Panc1 (cell line): ENCODE measurements at regions not wholly inside any gene's neighbourhood (a gene's known extent, or its start where the extent isn't known, plus 50 kb on each side); places are given as distances from the start of the nearest gene placed in this dataset.

ENCODE experiments used
- CTCF ChIP-seq: fragments of 450-650 bp; IDR thresholded peaks from 2 replicates; pipeline ENCODE4 v1.5.1; 2017; ENCODE audit warnings: mild to moderate bottlenecking
- POLR2AphosphoS5 ChIP-seq: IDR thresholded peaks from 2 replicates; pipeline ENCODE4 v1.6.1; 2012; ENCODE audit warnings: mild to moderate bottlenecking, low read depth, low read length, moderate library complexity
- REST ChIP-seq, 2 experiments: IDR thresholded peaks; 2 replicates each; pipeline ENCODE4 v1.6.1; 2011 to 2012; ENCODE audit warnings: low read depth in 2 of 2, control low read depth in 1 of 2, low read length in 1 of 2, mild to moderate bottlenecking in 1 of 2, moderate library complexity in 1 of 2; ENCODE audit not compliant: insufficient read depth in 1 of 2
- SIN3A ChIP-seq: IDR thresholded peaks from 2 replicates; pipeline ENCODE4 v1.6.1; 2012; ENCODE audit warnings: low read depth, mild to moderate bottlenecking, low read length, moderate library complexity, borderline replicate concordance; ENCODE audit not compliant: insufficient read depth
- TCF7L2 ChIP-seq: IDR thresholded peaks from 2 replicates; pipeline ENCODE4 v1.6.1; 2011; ENCODE audit warnings: mild to moderate bottlenecking, low read depth, low read length, inconsistent platforms

- no peak for TF ChIP-seq REST (IDR thresholded peaks at IDR 0.05; ENCODE audit: insufficient read depth in 1 of 2, low read depth in 2 of 2, low read length in 1 of 2)
- no peak for TF ChIP-seq CTCF
- no peak for TF ChIP-seq POLR2AphosphoS5
- no peak for TF ChIP-seq TCF7L2
- TF ChIP-seq SIN3A: no peak
Observed at GRCh38 chr2:222810044-222810443, 50.8 kb upstream of the ACSL3 start.
